Loucy (cell line): ENCODE measurements at regions not wholly inside any gene's neighbourhood (a gene's known extent, or its start where the extent isn't known, plus 50 kb on each side); places are given as distances from the start of the nearest gene placed in this dataset.
A peak's percentile ranks its signal among the peaks of the same experiment; 100 is the strongest.

ENCODE experiments used
- H2AFZ ChIP-seq: fragments of 200-600 bp; sonication (generic); 2 replicates; pipeline ENCODE4 v1.6.0; 2016; ENCODE audit warnings: antibody characterized with exemption, mild to moderate bottlenecking, low read length, moderate library complexity
- H3F3A ChIP-seq: fragments of 200-600 bp; 2 replicates; pipeline ENCODE4 v1.6.0; 2016; ENCODE audit warnings: antibody characterized with exemption, low read depth, mild to moderate bottlenecking
- H3K27me3 ChIP-seq: fragments of 200-600 bp; sonication (generic); 2 replicates; pipeline ENCODE4 v1.6.1; 2014; ENCODE audit warnings: low read length, mild to moderate bottlenecking; ENCODE audit not compliant: insufficient read depth, poor library complexity, severe bottlenecking
- H3K36me3 ChIP-seq: fragments of 200-600 bp; sonication (generic); 2 replicates; pipeline ENCODE4 v1.6.1; 2016; ENCODE audit warnings: low read length; ENCODE audit not compliant: insufficient read depth
- H3K4me1 ChIP-seq: fragments of 200-600 bp; sonication (generic); 2 replicates; pipeline ENCODE4 v1.5.1; 2014; ENCODE audit warnings: low read length, mild to moderate bottlenecking; ENCODE audit not compliant: insufficient read depth, poor library complexity, severe bottlenecking
- H3K4me2 ChIP-seq: fragments of 200-600 bp; sonication (generic); 2 replicates; pipeline ENCODE4 v1.6.0; 2014; ENCODE audit warnings: antibody characterized with exemption, low read length, low read depth, mild to moderate bottlenecking; ENCODE audit not compliant: poor library complexity, severe bottlenecking
- H3K4me3 ChIP-seq: fragments of 200-600 bp; sonication (generic); 2 replicates; pipeline ENCODE4 v1.5.1; 2014; ENCODE audit warnings: low read length, mild to moderate bottlenecking, mixed read lengths; ENCODE audit not compliant: poor library complexity, severe bottlenecking
- H3K79me2 ChIP-seq: fragments of 200-600 bp; sonication (generic); 2 replicates; pipeline ENCODE4 v1.6.1; 2014; ENCODE audit warnings: low read length; ENCODE audit not compliant: insufficient read depth
- H3K9ac ChIP-seq: fragments of 200-600 bp; sonication (generic); 2 replicates; pipeline ENCODE4 v1.6.0; 2014; ENCODE audit warnings: mild to moderate bottlenecking, low read depth, low read length, moderate library complexity; ENCODE audit not compliant: poor library complexity, severe bottlenecking
- H3K9me2 ChIP-seq: fragments of 200-600 bp; sonication (generic); replicated peaks from 2 replicates; pipeline ENCODE4 v1.6.1; 2016; ENCODE audit warnings: low read depth, low read length, mixed read lengths
- H3K9me3 ChIP-seq: fragments of 200-600 bp; sonication (generic); 2 replicates; pipeline ENCODE4 v1.6.1; 2014; ENCODE audit warnings: mild to moderate bottlenecking, antibody characterized with exemption, low read length, low read depth; ENCODE audit not compliant: insufficient read depth
- H4K20me1 ChIP-seq: fragments of 200-600 bp; sonication (generic); 2 replicates; pipeline ENCODE4 v1.6.0; 2014; ENCODE audit warnings: antibody characterized with exemption, low read length, mild to moderate bottlenecking; ENCODE audit not compliant: insufficient read depth, poor library complexity, severe bottlenecking
- EZH2phosphoT487 ChIP-seq: fragments of 200-600 bp; IDR thresholded peaks from 2 replicates; pipeline ENCODE4 v1.6.1; 2018; ENCODE audit warnings: antibody characterized with exemption, mild to moderate bottlenecking, moderate library complexity, borderline replicate concordance
- TF ChIP-seq, protein P1 (sequence below): fragments of 200-600 bp; sonication (generic); conservative IDR thresholded peaks from 2 replicates; pipeline ENCODE4 v1.5.1; 2014; ENCODE audit warnings: mild to moderate bottlenecking, antibody characterized with exemption, low read length

DNA sequence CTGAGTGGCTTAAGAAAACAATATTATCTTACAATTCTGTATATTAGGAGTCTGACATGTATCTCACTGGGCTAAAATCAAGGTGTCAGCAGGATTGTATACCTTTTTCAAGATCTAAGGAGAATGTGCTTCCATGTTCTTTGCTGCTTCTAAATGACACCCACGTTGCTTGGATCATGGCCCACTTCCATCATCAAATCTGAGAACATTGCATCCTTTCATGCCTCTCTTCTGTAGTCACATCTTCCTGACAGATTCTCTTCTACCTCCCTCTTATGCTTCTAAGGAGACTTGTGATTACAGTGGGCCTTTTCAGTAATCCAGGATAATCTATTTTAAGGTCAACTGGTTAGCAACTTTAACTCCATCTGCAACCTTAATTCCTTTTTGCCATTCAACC is 499.4 kb downstream of the FAM181B start:
- no peaks in the 10 kb centered on the region for H3K79me2 ChIP-seq
- no peak for TF ChIP-seq EZH2phosphoT487
- TF ChIP-seq, protein P1, sequence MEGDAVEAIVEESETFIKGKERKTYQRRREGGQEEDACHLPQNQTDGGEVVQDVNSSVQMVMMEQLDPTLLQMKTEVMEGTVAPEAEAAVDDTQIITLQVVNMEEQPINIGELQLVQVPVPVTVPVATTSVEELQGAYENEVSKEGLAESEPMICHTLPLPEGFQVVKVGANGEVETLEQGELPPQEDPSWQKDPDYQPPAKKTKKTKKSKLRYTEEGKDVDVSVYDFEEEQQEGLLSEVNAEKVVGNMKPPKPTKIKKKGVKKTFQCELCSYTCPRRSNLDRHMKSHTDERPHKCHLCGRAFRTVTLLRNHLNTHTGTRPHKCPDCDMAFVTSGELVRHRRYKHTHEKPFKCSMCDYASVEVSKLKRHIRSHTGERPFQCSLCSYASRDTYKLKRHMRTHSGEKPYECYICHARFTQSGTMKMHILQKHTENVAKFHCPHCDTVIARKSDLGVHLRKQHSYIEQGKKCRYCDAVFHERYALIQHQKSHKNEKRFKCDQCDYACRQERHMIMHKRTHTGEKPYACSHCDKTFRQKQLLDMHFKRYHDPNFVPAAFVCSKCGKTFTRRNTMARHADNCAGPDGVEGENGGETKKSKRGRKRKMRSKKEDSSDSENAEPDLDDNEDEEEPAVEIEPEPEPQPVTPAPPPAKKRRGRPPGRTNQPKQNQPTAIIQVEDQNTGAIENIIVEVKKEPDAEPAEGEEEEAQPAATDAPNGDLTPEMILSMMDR = no peak
- no peak overlapping the region for H3K4me3 ChIP-seq
- H3K4me1 ChIP-seq = no peaks in the 10 kb centered on the region
- H3K27me3 ChIP-seq = no peaks in the 10 kb centered on the region
- H3K36me3 ChIP-seq = no peaks in the 10 kb centered on the region
- no peak overlapping the region for H3K9ac ChIP-seq
- H3K4me2 ChIP-seq = no peak overlapping the region
- H3F3A ChIP-seq = no peaks in the 10 kb centered on the region
- H4K20me1 ChIP-seq = no peaks in the 10 kb centered on the region
- H3K9me2 ChIP-seq = no peaks in the 10 kb centered on the region
- H3K9me3 ChIP-seq = no peaks in the 10 kb centered on the region; the same call in 1 of the 2 replicates
- no peak overlapping the region for H2AFZ ChIP-seq

DNA sequence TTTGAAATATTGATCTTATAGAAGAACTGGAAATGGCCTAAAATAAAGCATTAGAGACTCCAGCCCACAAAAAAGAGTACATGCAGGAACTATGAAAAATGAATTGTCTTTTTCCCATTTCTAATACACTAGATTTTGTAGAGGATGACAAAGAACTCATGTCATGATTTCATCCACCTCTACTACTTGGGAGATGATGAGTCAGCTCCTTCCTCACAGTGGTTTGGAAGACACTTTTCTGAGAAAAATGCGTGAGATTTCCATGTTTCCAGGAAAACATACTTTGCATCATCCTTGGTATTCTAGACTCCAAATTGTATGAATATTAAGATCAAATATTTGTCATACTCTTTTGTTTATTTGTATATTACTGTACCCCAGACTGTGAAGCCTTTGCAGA is 500.5 kb downstream of the FAM181B start:
- Histone ChIP-seq H3K27me3 (no peaks in the 10 kb centered on the region), H3K9ac (no peak overlapping the region), H3K9me2 (no peaks in the 10 kb centered on the region), H3F3A (no peaks in the 10 kb centered on the region), H3K9me3 (no peaks in the 10 kb centered on the region), H3K4me2 (no peak overlapping the region), H3K79me2 (no peaks in the 10 kb centered on the region), H3K36me3 (no peaks in the 10 kb centered on the region), H2AFZ (no peak overlapping the region), H3K4me3 (no peak overlapping the region), H3K4me1 (no peaks in the 10 kb centered on the region), H4K20me1 (no peaks in the 10 kb centered on the region)
- TF ChIP-seq, protein P1 = no peak
- TF ChIP-seq EZH2phosphoT487 = no peak

DNA sequence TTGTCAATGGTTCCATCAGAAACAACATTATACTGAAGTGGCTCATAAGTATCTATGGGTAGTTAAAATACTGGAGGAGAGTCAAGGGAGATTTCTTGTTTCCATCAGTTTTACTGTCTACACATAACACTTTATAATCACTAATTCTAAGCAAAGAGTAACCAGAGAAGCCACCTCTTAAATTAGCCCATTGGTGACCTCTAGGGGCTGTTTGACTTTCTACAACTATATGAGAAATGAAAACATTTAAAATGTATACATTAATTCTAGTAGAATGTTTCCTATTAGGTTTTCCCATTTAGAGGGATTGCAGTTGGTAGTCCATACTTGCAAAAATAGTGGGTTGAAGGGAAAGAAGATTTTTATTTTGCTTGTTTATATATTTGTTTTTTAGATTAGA is 504.3 kb downstream of the FAM181B start:
- no peaks in the 10 kb centered on the region for H3K9me3 ChIP-seq
- H3K36me3 ChIP-seq = no peaks in the 10 kb centered on the region
- H3K9me2 ChIP-seq = no peaks in the 10 kb centered on the region
- no peaks in the 10 kb centered on the region for H3K27me3 ChIP-seq
- no peak overlapping the region for H3K4me2 ChIP-seq
- H3K4me3 ChIP-seq = no peak overlapping the region
- TF ChIP-seq, protein P1 = peak; percentile 61
- TF ChIP-seq EZH2phosphoT487 = no peak
- no peaks in the 10 kb centered on the region for H3K4me1 ChIP-seq
- H4K20me1 ChIP-seq = no peaks in the 10 kb centered on the region
- no peaks in the 10 kb centered on the region for H3K79me2 ChIP-seq
- H2AFZ ChIP-seq = no peak overlapping the region
- H3K9ac ChIP-seq = no peak overlapping the region
- no peaks in the 10 kb centered on the region for H3F3A ChIP-seq
